Nephron (organoid): ENCODE measurements at regions not wholly inside any gene's neighbourhood (a gene's known extent, or its start where the extent isn't known, plus 50 kb on each side); places are given as distances from the start of the nearest gene placed in this dataset.
"Not testable (repeated sequence)": the region's sequence is repeated elsewhere in the genome, so short reads cannot be mapped to it uniquely, and the experiment has no call there.

Experiments used
- H3K27ac Mint-ChIP-seq, 3 experiments: 2 replicates each; pipeline ENCODE4 v1.8.0; 2020; ENCODE audit warnings: mixed read lengths in 3 of 3, mild to moderate bottlenecking in 2 of 3, moderate library complexity in 1 of 3
- H3K27me3 Mint-ChIP-seq: 2 replicates; pipeline ENCODE4 v1.8.0; 2021; ENCODE audit warnings: low read depth, mild to moderate bottlenecking, moderate library complexity, mixed read lengths
- H3K36me3 Mint-ChIP-seq: 2 replicates; pipeline ENCODE4 v1.8.0; 2020; ENCODE audit warnings: low read depth, mixed read lengths
- H3K4me1 Mint-ChIP-seq: 2 replicates; pipeline ENCODE4 v1.8.0; 2020; ENCODE audit warnings: mixed read lengths
- H3K4me3 Mint-ChIP-seq, 3 experiments: 2 replicates each; pipeline ENCODE4 v1.8.0; 2020; ENCODE audit warnings: mild to moderate bottlenecking in 3 of 3, mixed read lengths in 3 of 3, moderate library complexity in 2 of 3
- H3K9me3 Mint-ChIP-seq: 2 replicates; pipeline ENCODE4 v1.8.0; 2020; ENCODE audit warnings: mixed read lengths
- CTCF ChIP-seq, 3 experiments: fragments of 200-600 bp; sonication (generic); IDR thresholded peaks; one replicate each; pipeline ENCODE4 v1.5.0; 2021; ENCODE audit warnings: antibody characterized with exemption in 3 of 3; ENCODE audit not compliant: unreplicated experiment in 3 of 3

GRCh38 chr2:236994361-236994760 is 91.3 kb upstream of the COPS8 start:
- Mint-ChIP-seq H3K27ac (peak overlapping the region in 1 of 3 experiments; percentile 14), H3K36me3 (no peaks in the 10 kb centered on the region), H3K4me1 (peaks cover 51% of the 10 kb centered on the region), H3K9me3 (no peaks in the 10 kb centered on the region), H3K4me3 (peak overlapping the region in 1 of 3 experiments; percentile 2), H3K27me3 (peaks cover 22% of the 10 kb centered on the region)
- no peak for TF ChIP-seq CTCF (IDR thresholded peaks at IDR 0.05; ENCODE audit: unreplicated experiment in 3 of 3)

DNA sequence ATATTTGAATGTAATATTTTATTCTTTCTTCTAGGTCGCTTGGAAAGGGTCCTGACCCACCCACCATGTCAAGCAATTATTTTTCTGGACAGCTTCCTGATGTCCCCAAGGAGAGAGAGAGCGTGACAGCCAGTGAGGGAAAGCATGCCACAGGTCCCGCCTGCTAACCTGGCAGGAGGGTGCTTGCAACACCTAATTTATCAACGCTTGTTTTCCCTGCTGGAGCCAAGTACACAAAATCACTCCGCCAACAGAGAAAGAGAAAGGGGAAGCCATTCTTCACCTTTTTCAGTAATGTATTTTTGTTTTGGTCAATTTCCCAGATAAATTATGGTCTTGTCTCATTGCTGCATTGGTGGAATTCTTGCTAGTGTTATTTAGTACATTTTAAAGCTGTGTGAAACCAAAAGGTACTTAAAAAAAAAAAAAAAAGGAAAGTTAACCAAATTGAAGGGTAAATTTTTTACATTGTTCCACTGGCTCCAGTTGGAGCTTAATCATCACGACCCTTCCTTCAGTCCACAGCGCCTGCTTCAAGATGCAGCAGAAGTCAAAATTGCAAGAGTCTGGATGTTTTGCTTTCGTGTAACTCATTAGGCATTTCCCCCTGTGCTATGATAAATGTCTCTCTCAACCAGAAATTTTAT is 88.5 kb upstream of the COPS8 start:
- Mint-ChIP-seq H3K4me1 (peaks cover 44% of the 10 kb centered on the region), H3K9me3 (no peaks in the 10 kb centered on the region), H3K4me3 (no peak overlapping the region), H3K27me3 (peaks cover 21% of the 10 kb centered on the region), H3K36me3 (no peaks in the 10 kb centered on the region), H3K27ac (peak overlapping the region in 1 of 3 experiments; percentile 29)
- TF ChIP-seq CTCF (IDR thresholded peaks at IDR 0.05; ENCODE audit: unreplicated experiment in 3 of 3) = no peak

DNA sequence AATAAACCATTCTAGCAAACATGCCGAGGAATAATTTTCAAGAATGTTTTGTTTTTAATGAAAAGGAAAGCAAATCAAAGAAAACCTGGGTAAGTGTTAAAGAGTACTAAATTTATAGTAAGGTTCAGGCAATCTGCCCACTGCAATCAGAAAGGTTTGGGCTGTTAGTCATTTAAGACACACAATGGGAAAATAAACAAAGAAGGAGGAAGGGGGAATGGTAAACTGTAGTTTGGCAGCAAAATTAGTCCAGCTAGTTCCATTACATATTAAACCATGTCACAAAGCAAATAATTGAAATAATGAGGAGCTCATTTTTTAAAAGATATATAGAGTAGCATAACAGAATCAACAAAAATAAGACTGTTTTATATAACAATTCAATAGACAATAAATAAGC is 87.5 kb upstream of the COPS8 start:
- no peaks in the 10 kb centered on the region for H3K36me3 Mint-ChIP-seq
- no peak overlapping the region for H3K4me3 Mint-ChIP-seq
- H3K27me3 Mint-ChIP-seq = peaks cover 14% of the 10 kb centered on the region
- no peaks in the 10 kb centered on the region for H3K9me3 Mint-ChIP-seq
- no peak for TF ChIP-seq CTCF (IDR thresholded peaks at IDR 0.05; ENCODE audit: unreplicated experiment in 3 of 3)
- peaks cover 35% of the 10 kb centered on the region for H3K4me1 Mint-ChIP-seq
- no peak overlapping the region for H3K27ac Mint-ChIP-seq

DNA sequence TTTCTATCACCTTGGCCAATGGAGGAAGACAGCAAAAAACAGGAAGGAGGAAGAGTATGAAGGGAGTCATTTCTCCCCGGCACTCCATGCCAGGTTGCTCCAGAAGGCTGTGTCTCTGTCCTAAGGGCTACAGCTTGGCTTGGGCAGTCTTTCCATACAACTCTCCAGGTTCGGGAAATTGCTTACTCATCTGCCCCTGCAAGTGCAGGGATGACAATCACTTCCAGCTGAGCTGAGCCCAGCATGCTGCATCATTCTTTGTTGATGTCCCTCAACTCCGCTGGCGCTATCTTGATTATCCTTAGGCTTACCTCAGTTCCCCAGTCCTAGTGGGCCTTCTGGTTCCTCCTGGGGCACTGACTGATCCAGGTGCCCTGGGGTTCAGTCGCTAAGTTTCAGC is 86.9 kb upstream of the COPS8 start:
- peaks cover 12% of the 10 kb centered on the region for H3K27me3 Mint-ChIP-seq
- H3K4me1 Mint-ChIP-seq = peaks cover 34% of the 10 kb centered on the region
- H3K4me3 Mint-ChIP-seq = no peak overlapping the region
- no peaks in the 10 kb centered on the region for H3K36me3 Mint-ChIP-seq
- TF ChIP-seq CTCF (IDR thresholded peaks at IDR 0.05; ENCODE audit: unreplicated experiment in 3 of 3) = no peak
- no peaks in the 10 kb centered on the region for H3K9me3 Mint-ChIP-seq
- H3K27ac Mint-ChIP-seq = no peak overlapping the region

GRCh38 chr2:237000481-237000880 is 85.2 kb upstream of the COPS8 start:
- no peaks in the 10 kb centered on the region for H3K9me3 Mint-ChIP-seq
- H3K4me1 Mint-ChIP-seq = peaks cover 20% of the 10 kb centered on the region
- TF ChIP-seq CTCF (IDR thresholded peaks at IDR 0.05; ENCODE audit: unreplicated experiment in 3 of 3) = no peak
- no peaks in the 10 kb centered on the region for H3K36me3 Mint-ChIP-seq
- peaks cover 7% of the 10 kb centered on the region for H3K27me3 Mint-ChIP-seq
- H3K4me3 Mint-ChIP-seq = no peak overlapping the region
- H3K27ac Mint-ChIP-seq = no peak overlapping the region

- H3K4me3 Mint-ChIP-seq, H3K27me3 Mint-ChIP-seq, H3K36me3 Mint-ChIP-seq, H3K4me1 Mint-ChIP-seq, H3K9me3 Mint-ChIP-seq, H3K27ac Mint-ChIP-seq: not testable (repeated sequence)
These were observed 80.3 kb upstream of the COPS8 start for GRCh38 chr2:237005341-237005740.
